ENCODE measurements at regions not wholly inside any gene's neighbourhood (a gene's known extent, or its start where the extent isn't known, plus 50 kb on each side); places are given as distances from the start of the nearest gene placed in this dataset.

DNA sequence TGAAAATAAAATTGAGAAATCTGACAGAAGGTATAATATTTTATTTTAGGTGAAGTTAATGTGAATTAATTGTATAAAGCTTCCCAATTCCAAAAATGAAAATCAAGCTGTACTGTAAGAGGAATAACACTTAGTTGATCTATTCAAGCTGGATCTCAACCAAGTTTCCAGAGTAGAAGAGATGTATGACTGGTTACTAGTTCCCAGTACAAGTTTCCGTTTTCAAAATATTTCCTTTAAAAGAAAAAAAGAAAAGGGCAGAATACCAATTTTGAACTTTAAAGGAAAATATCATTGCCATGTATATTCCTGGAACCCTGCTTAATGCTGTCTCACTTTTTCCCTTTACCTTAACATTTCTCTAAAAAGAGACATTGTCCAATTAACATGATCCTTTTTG is 308.5 kb downstream of the IRS1 start:
- Histone ChIP-seq H3K27me3 (ENCODE audit: control insufficient read depth, insufficient read depth, low read length) (no peaks in the 10 kb centered on the region), H4K20me1 (ENCODE audit: control insufficient read depth, extremely low read depth, insufficient read depth, low read length) (no peaks in the 10 kb centered on the region), H3K27ac (ENCODE audit: insufficient read depth, low read length) (no peak overlapping the region), H3K4me3 (replicated peaks in 1 of 4; ENCODE audit: control extremely low read depth in 1 of 4, insufficient read depth in 1 of 4, low read depth in 3 of 4, low read length in 4 of 4) (no peak overlapping the region), H3K36me3 (ENCODE audit: control insufficient read depth, insufficient read depth, low read length) (no peaks in the 10 kb centered on the region), H2AFZ (ENCODE audit: low read length) (no peak overlapping the region), H3K4me2 (ENCODE audit: extremely low read depth, insufficient read depth, low read length) (no peak overlapping the region), H3K4me1 (ENCODE audit: control insufficient read depth, extremely low read depth, insufficient read depth, low read length) (no peaks in the 10 kb centered on the region), H3K9me3 (ENCODE audit: control insufficient read depth, insufficient read depth, low read depth, low read length) (no peaks in the 10 kb centered on the region), H3K79me2 (ENCODE audit: control insufficient read depth, insufficient read depth, low read length) (no peaks in the 10 kb centered on the region), H3K9ac (ENCODE audit: insufficient read depth, low read length) (no peak overlapping the region)
- TF ChIP-seq EZH2 (IDR thresholded peaks at IDR 0.05; ENCODE audit: low read length, missing control alignments), result no peak
- TF ChIP-seq, protein P1, sequence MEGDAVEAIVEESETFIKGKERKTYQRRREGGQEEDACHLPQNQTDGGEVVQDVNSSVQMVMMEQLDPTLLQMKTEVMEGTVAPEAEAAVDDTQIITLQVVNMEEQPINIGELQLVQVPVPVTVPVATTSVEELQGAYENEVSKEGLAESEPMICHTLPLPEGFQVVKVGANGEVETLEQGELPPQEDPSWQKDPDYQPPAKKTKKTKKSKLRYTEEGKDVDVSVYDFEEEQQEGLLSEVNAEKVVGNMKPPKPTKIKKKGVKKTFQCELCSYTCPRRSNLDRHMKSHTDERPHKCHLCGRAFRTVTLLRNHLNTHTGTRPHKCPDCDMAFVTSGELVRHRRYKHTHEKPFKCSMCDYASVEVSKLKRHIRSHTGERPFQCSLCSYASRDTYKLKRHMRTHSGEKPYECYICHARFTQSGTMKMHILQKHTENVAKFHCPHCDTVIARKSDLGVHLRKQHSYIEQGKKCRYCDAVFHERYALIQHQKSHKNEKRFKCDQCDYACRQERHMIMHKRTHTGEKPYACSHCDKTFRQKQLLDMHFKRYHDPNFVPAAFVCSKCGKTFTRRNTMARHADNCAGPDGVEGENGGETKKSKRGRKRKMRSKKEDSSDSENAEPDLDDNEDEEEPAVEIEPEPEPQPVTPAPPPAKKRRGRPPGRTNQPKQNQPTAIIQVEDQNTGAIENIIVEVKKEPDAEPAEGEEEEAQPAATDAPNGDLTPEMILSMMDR (conservative IDR thresholded peaks at IDR 0.05 in 1 of 2, IDR thresholded peaks at IDR 0.05 in 1 of 2; ENCODE audit: low read depth in 1 of 2, low read length in 2 of 2), result no peak
- peak in 1 of 2 donors; percentile 40 for DNase-seq (ENCODE audit: low read depth in 2 of 2)

DNA sequence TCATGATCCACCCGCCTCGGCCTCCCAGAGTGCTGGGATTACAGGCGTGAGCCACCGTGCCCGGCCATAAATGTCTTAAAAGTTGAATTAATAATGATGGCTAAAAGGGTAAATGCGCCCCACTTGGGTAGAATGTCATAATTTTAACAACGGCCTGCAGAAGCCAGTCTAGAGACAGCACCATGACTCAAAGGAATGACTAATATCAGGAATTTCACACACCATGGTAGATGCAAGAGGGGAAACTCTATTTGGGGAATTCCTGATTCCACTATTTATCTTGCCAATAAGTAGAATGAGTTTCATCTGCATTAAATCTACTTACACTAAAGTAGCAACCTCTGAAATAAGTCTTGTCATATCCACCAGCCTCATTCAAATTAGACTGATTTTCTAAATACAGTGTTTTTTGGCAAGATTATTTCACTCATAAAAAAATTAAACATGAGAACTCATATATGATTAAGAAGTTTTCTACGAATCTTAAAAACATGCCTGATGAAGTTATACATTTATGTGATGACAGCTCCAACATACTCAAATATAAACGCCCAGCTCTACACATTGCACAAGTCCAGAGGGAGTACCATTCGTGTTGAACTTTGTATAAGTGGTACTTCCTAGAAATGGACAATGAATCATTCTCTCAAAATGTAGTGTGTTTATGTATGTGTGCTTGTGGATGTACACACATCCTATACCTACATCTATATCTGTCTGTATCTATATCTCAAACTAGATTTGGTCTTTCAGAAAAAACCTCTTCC is 309.7 kb downstream of the IRS1 start:
- Histone ChIP-seq H3K9me3 (ENCODE audit: control insufficient read depth, insufficient read depth, low read depth, low read length) (no peaks in the 10 kb centered on the region), H3K4me2 (ENCODE audit: extremely low read depth, insufficient read depth, low read length) (no peak overlapping the region), H3K4me1 (ENCODE audit: control insufficient read depth, extremely low read depth, insufficient read depth, low read length) (peaks cover under 1% of the 10 kb centered on the region), H3K4me3 (replicated peaks in 1 of 4; ENCODE audit: control extremely low read depth in 1 of 4, insufficient read depth in 1 of 4, low read depth in 3 of 4, low read length in 4 of 4) (no peak overlapping the region), H3K27ac (ENCODE audit: insufficient read depth, low read length) (no peak overlapping the region), H2AFZ (ENCODE audit: low read length) (no peak overlapping the region), H4K20me1 (ENCODE audit: control insufficient read depth, extremely low read depth, insufficient read depth, low read length) (no peaks in the 10 kb centered on the region), H3K9ac (ENCODE audit: insufficient read depth, low read length) (no peak overlapping the region), H3K36me3 (ENCODE audit: control insufficient read depth, insufficient read depth, low read length) (no peaks in the 10 kb centered on the region), H3K27me3 (ENCODE audit: control insufficient read depth, insufficient read depth, low read length) (no peaks in the 10 kb centered on the region), H3K79me2 (ENCODE audit: control insufficient read depth, insufficient read depth, low read length) (no peaks in the 10 kb centered on the region)
- peak; percentile 77 to 88 for DNase-seq (ENCODE audit: low read depth in 2 of 2)
- TF ChIP-seq, protein P1 (conservative IDR thresholded peaks at IDR 0.05 in 1 of 2, IDR thresholded peaks at IDR 0.05 in 1 of 2; ENCODE audit: low read depth in 1 of 2, low read length in 2 of 2), result no peak
- TF ChIP-seq EZH2 (IDR thresholded peaks at IDR 0.05; ENCODE audit: low read length, missing control alignments), result no peak

- H4K20me1 ChIP-seq (ENCODE audit: control insufficient read depth, extremely low read depth, insufficient read depth, low read length), result no peaks in the 10 kb centered on the region
- H3K36me3 ChIP-seq (ENCODE audit: control insufficient read depth, insufficient read depth, low read length), result no peaks in the 10 kb centered on the region
- no peak overlapping the region for H3K4me3 ChIP-seq (replicated peaks in 1 of 4; ENCODE audit: control extremely low read depth in 1 of 4, insufficient read depth in 1 of 4, low read depth in 3 of 4, low read length in 4 of 4)
- no peaks in the 10 kb centered on the region for H3K9me3 ChIP-seq (ENCODE audit: control insufficient read depth, insufficient read depth, low read depth, low read length)
- peaks cover 7% of the 10 kb centered on the region for H3K4me1 ChIP-seq (ENCODE audit: control insufficient read depth, extremely low read depth, insufficient read depth, low read length)
- H3K79me2 ChIP-seq (ENCODE audit: control insufficient read depth, insufficient read depth, low read length), result no peaks in the 10 kb centered on the region
- H3K4me2 ChIP-seq (ENCODE audit: extremely low read depth, insufficient read depth, low read length), result no peak overlapping the region
- no peak for DNase-seq (ENCODE audit: low read depth in 2 of 2)
- H3K9ac ChIP-seq (ENCODE audit: insufficient read depth, low read length), result no peak overlapping the region
- H2AFZ ChIP-seq (ENCODE audit: low read length), result no peak overlapping the region
- no peak overlapping the region for H3K27ac ChIP-seq (ENCODE audit: insufficient read depth, low read length)
- TF ChIP-seq, protein P1 (conservative IDR thresholded peaks at IDR 0.05 in 1 of 2, IDR thresholded peaks at IDR 0.05 in 1 of 2; ENCODE audit: low read depth in 1 of 2, low read length in 2 of 2), result no peak
- TF ChIP-seq EZH2 (IDR thresholded peaks at IDR 0.05; ENCODE audit: low read length, missing control alignments), result no peak
- no peaks in the 10 kb centered on the region for H3K27me3 ChIP-seq (ENCODE audit: control insufficient read depth, insufficient read depth, low read length)
Observed at GRCh38 chr2:226488034-226488433, 311.6 kb downstream of the IRS1 start.
